Mesenchymal stem cell (in vitro differentiated cells and primary cell): ENCODE measurements at regions not wholly inside any gene's neighbourhood (a gene's known extent, or its start where the extent isn't known, plus 50 kb on each side); places are given as distances from the start of the nearest gene placed in this dataset.
"Not testable (repeated sequence)": the region's sequence is repeated elsewhere in the genome, so short reads cannot be mapped to it uniquely, and the experiment has no call there.

ENCODE experiments used
- DNase-seq: peaks from one replicate; pipeline ENCODE4 v3.0.0-alpha.2; 2013
- H2AFZ ChIP-seq: one replicate; pipeline ENCODE4 v1.6.1; 2013; ENCODE audit warnings: low read depth, mild to moderate bottlenecking, control low read depth, inconsistent platforms, low read length, moderate library complexity
- H2AK5ac ChIP-seq: 2 replicates; pipeline ENCODE4 v1.6.1; 2013; ENCODE audit warnings: low read length, moderate library complexity, mild to moderate bottlenecking, inconsistent platforms; ENCODE audit not compliant: severe bottlenecking
- H2BK120ac ChIP-seq: one replicate; pipeline ENCODE4 v1.6.1; 2013; ENCODE audit warnings: low read depth, mild to moderate bottlenecking, inconsistent platforms, low read length, moderate library complexity
- H2BK12ac ChIP-seq, 2 experiments: one replicate each; pipeline ENCODE4 v1.6.1; 2013; ENCODE audit warnings: inconsistent platforms in 2 of 2, low read length in 2 of 2, mild to moderate bottlenecking in 2 of 2, moderate library complexity in 2 of 2, control low read depth in 1 of 2
- H2BK15ac ChIP-seq: one replicate; pipeline ENCODE4 v1.6.1; 2013; ENCODE audit warnings: mild to moderate bottlenecking, low read depth, inconsistent platforms; ENCODE audit not compliant: poor library complexity, severe bottlenecking
- H2BK5ac ChIP-seq: 2 replicates; pipeline ENCODE4 v1.6.1; 2013; ENCODE audit warnings: low read depth, mild to moderate bottlenecking, low read length, control low read depth, inconsistent platforms; ENCODE audit not compliant: poor library complexity, severe bottlenecking
- H3K14ac ChIP-seq, 2 experiments: one replicate each; pipeline ENCODE4 v1.6.1; 2013; ENCODE audit warnings: inconsistent platforms in 2 of 2, low read length in 2 of 2, control low read depth in 1 of 2, mild to moderate bottlenecking in 1 of 2, moderate library complexity in 1 of 2
- H3K18ac ChIP-seq, 2 experiments: one replicate each; pipeline ENCODE4 v1.6.1; 2013; ENCODE audit warnings: inconsistent platforms in 2 of 2, low read length in 2 of 2, control low read depth in 1 of 2, low read depth in 1 of 2, mild to moderate bottlenecking in 1 of 2
- H3K23ac ChIP-seq, 2 experiments: one replicate each; pipeline ENCODE4 v1.6.1; 2013; ENCODE audit warnings: inconsistent platforms in 2 of 2, low read length in 2 of 2, mild to moderate bottlenecking in 2 of 2, moderate library complexity in 2 of 2, control low read depth in 1 of 2
- H3K27ac ChIP-seq: 2 replicates; pipeline ENCODE4 v1.5.1; 2013; ENCODE audit warnings: mild to moderate bottlenecking, moderate library complexity, low read length, control low read depth, inconsistent platforms; ENCODE audit not compliant: poor library complexity, severe bottlenecking
- H3K27me3 ChIP-seq, 2 experiments: 2 replicates each; pipeline versions ENCODE4 v1.6.1 to v1.7.0; 2013; ENCODE audit warnings: low read length in 2 of 2, mild to moderate bottlenecking in 2 of 2, moderate library complexity in 2 of 2, control low read depth in 1 of 2, inconsistent platforms in 1 of 2; ENCODE audit not compliant: control insufficient read depth in 1 of 2, insufficient read depth in 1 of 2
- H3K36me3 ChIP-seq, 2 experiments: 2 replicates each; pipeline versions ENCODE4 v1.6.1 to v1.7.0; 2013; ENCODE audit warnings: low read length in 2 of 2, control low read depth in 1 of 2, inconsistent platforms in 1 of 2, low read depth in 1 of 2, mild to moderate bottlenecking in 1 of 2; ENCODE audit not compliant: insufficient read depth in 2 of 2, control insufficient read depth in 1 of 2
- H3K4ac ChIP-seq, 2 experiments: one replicate each; pipeline ENCODE4 v1.6.1; 2013; ENCODE audit warnings: inconsistent platforms in 2 of 2, low read length in 2 of 2, mild to moderate bottlenecking in 2 of 2, moderate library complexity in 2 of 2, control low read depth in 1 of 2, low read depth in 1 of 2
- H3K4me1 ChIP-seq: 2 replicates; pipeline ENCODE4 v1.6.1; 2013; ENCODE audit warnings: low read depth, low read length, control low read depth; ENCODE audit not compliant: control insufficient read depth, insufficient read depth
- H3K4me2 ChIP-seq: 2 replicates; pipeline ENCODE4 v1.6.1; 2013; ENCODE audit warnings: low read length, mild to moderate bottlenecking, inconsistent platforms; ENCODE audit not compliant: poor library complexity, severe bottlenecking
- H3K4me3 ChIP-seq, 2 experiments: 2 replicates each; pipeline versions ENCODE4 v1.5.1 to v1.7.0; 2013; ENCODE audit warnings: low read length in 2 of 2, mild to moderate bottlenecking in 2 of 2, control low read depth in 1 of 2, low read depth in 1 of 2; ENCODE audit not compliant: insufficient read depth in 1 of 2
- H3K79me1 ChIP-seq: replicated peaks from 2 replicates; pipeline ENCODE4 v1.6.1; 2013; ENCODE audit warnings: mild to moderate bottlenecking, control low read depth, low read length, inconsistent platforms; ENCODE audit not compliant: poor library complexity, severe bottlenecking
- H3K9ac ChIP-seq: 2 replicates; pipeline ENCODE4 v1.7.0; 2013; ENCODE audit warnings: mild to moderate bottlenecking, low read length, moderate library complexity
- H3K9me3 ChIP-seq: 2 replicates; pipeline ENCODE4 v1.7.0; 2013; ENCODE audit warnings: mild to moderate bottlenecking, low read length; ENCODE audit not compliant: control insufficient read depth
- H4K8ac ChIP-seq: one replicate; pipeline ENCODE4 v1.6.1; 2013; ENCODE audit warnings: inconsistent platforms, mild to moderate bottlenecking, low read length, moderate library complexity
- H4K91ac ChIP-seq: one replicate; pipeline ENCODE4 v1.6.1; 2013; ENCODE audit warnings: mild to moderate bottlenecking, low read length, inconsistent platforms
- WGBS: methylation state at CpG from one replicate; pipeline ENCODE4 v1.1.7; 2013; ENCODE audit warnings: mixed read lengths; 5-methylcytosine and 5-hydroxymethylcytosine counted together

DNA sequence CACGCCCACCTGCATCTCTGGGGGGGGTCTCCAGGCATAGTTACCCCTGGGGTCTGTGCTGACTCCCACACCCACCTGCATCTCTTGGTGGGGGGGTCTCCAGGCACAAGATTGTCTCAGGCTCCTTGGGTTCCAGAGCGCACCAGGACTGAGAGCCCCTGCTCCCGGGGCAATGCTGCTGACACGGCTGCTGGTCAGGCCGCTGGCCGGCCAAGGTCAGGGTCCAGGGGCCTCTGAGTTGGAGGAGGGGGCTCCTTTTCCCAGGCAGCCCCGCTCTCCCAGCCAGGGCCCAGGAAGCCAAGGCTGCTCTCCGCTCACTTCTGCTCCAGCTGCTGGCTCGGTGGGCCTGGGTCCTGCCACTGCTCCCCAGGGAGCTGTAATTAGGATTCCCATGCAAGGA lies 77.3 kb upstream of the SFSWAP start:
- not testable (repeated sequence) for H3K4me2 ChIP-seq, H3K14ac ChIP-seq, H3K18ac ChIP-seq, H3K4me1 ChIP-seq, H3K79me1 ChIP-seq, H3K36me3 ChIP-seq, H2BK120ac ChIP-seq, H2BK15ac ChIP-seq, H4K91ac ChIP-seq, H4K8ac ChIP-seq, H3K27ac ChIP-seq, H2BK5ac ChIP-seq, H2AFZ ChIP-seq, H3K23ac ChIP-seq, H3K4me3 ChIP-seq, H3K9ac ChIP-seq, H3K9me3 ChIP-seq, DNase-seq, H2BK12ac ChIP-seq, H2AK5ac ChIP-seq, H3K4ac ChIP-seq
- H3K27me3 ChIP-seq, result peaks cover 0 to 41% of the 10 kb centered on the region in 2 experiments
- WGBS, result 85% methylated on average over 6 of the region's 9 CpGs

DNA sequence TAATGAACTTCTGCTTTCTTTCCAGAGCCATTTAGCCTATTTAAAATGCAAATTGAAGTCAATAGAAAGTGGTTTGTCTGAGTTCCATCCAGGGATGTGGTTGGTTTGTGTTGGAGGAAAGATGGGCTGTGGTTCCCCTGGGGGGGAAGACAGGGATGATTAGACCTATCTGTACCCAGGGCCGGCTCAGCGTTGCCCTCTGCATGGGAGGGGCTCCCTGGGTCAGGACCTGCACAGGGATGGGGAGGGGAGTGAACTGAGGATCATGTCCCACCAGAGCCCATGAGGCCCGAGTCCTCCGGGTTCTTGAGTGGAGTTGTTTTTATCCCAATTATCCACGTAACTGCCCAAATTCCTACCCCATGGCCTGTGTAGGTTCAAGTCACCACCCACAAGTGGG lies 76.9 kb upstream of the SFSWAP start:
- Histone ChIP-seq H4K91ac (no peak overlapping the region), H3K4me1 (no peaks in the 10 kb centered on the region), H2BK12ac (no peak overlapping the region), H4K8ac (no peak overlapping the region), H3K27me3 (peaks cover 0 to 37% of the 10 kb centered on the region in 2 experiments), H3K9me3 (no peaks in the 10 kb centered on the region), H3K4ac (no peak overlapping the region), H2BK15ac (no peak overlapping the region), H3K36me3 (no peaks in the 10 kb centered on the region), H3K14ac (no peak overlapping the region), H3K23ac (peak overlapping the region in 1 of 2 experiments; percentile 40), H3K18ac (no peak overlapping the region), H3K9ac (no peak overlapping the region), H3K4me2 (no peak overlapping the region), H2BK120ac (no peak overlapping the region), H2AFZ (no peak overlapping the region), H3K27ac (no peak overlapping the region), H3K4me3 (no peak overlapping the region), H3K79me1 (no peaks in the 10 kb centered on the region), H2AK5ac (no peak overlapping the region), H2BK5ac (no peak overlapping the region)
- DNase-seq, result no peak
- 43% methylated on average over 3 of the region's 5 CpGs for WGBS

DNA sequence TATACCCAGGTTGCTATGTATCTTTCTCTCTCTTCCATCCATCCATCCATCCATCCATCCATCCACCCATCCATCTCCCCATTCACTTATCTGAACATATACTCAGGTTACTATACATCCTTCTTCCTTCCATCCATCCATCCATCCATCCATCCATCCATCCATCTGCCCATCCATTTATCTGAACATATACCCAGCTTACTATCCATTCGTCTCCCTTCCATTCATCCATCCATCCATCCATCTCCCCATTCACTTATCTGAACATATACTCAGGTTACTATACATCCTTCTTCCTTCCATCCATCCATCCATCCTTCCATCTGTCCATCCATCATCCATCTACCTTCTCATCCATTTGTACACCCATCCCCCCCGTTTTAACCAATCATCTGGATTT lies 75.9 kb upstream of the SFSWAP start:
- H3K4me2 ChIP-seq, H3K23ac ChIP-seq, H4K8ac ChIP-seq, H2BK12ac ChIP-seq, H2BK15ac ChIP-seq, H4K91ac ChIP-seq, H3K4me3 ChIP-seq, H3K9me3 ChIP-seq, H2AFZ ChIP-seq, H3K4me1 ChIP-seq, H3K14ac ChIP-seq, H2BK5ac ChIP-seq, H3K36me3 ChIP-seq, H3K18ac ChIP-seq, H2BK120ac ChIP-seq, H3K9ac ChIP-seq, DNase-seq, H2AK5ac ChIP-seq, H3K4ac ChIP-seq, H3K27ac ChIP-seq, H3K79me1 ChIP-seq: not testable (repeated sequence)
- 64% methylated on average over 2 of the region's 2 CpGs for WGBS
- peaks cover 0 to 39% of the 10 kb centered on the region in 2 experiments for H3K27me3 ChIP-seq

DNA sequence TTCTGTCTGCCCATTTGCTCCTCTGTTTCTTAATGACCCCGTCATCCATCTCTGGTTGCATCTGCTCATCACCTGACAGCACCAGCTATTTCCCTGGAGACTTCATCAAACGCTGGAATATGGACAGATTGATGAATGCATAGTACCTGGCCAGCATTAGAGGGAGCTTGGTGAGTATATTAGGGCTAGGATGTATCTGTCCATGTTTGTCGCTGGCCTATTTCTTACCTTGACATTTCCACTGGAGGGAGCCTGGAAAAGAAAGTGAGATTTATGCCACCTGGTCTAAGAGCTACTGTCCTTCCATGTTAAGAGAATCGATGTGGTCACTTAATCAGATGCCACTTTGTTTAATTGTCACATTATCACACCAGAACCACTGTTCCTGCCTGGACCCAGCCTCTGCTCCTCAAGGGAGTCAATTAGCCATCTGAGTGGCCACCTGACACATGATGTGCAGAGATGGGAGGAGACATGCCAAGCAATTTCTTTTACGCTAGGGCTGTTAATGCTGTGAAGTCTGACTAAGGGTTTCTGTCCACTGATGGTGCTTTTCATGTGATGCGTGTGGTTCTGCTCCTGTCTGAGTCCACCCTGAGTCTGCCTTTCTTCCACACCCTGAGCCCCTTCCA lies 75.3 kb upstream of the SFSWAP start:
- Histone ChIP-seq H3K4me1 (no peaks in the 10 kb centered on the region), H3K36me3 (no peaks in the 10 kb centered on the region), H2AFZ (no peak overlapping the region), H4K91ac (no peak overlapping the region), H4K8ac (no peak overlapping the region), H3K14ac (no peak overlapping the region), H3K9me3 (no peaks in the 10 kb centered on the region), H2BK15ac (no peak overlapping the region), H3K23ac (no peak overlapping the region), H3K79me1 (no peaks in the 10 kb centered on the region), H3K4ac (no peak overlapping the region), H3K9ac (no peak overlapping the region), H3K27ac (no peak overlapping the region), H3K27me3 (peaks cover 0 to 34% of the 10 kb centered on the region in 2 experiments), H2BK12ac (no peak overlapping the region), H3K4me2 (no peak overlapping the region), H2AK5ac (no peak overlapping the region), H3K18ac (no peak overlapping the region), H2BK120ac (no peak overlapping the region), H2BK5ac (no peak overlapping the region), H3K4me3 (no peak overlapping the region)
- WGBS, result 60% methylated on average over 6 of the region's 6 CpGs
- no peak for DNase-seq
